ENCODE measurements at regions not wholly inside any gene's neighbourhood (a gene's known extent, or its start where the extent isn't known, plus 50 kb on each side); places are given as distances from the start of the nearest gene placed in this dataset.

GRCh38 chr6:113281014-113281413, 576.1 kb upstream of the MARCKS start:
- TF ChIP-seq POLR2AphosphoS5 (IDR thresholded peaks at IDR 0.05; ENCODE audit: low read depth, low read length): no peak
- TF ChIP-seq TAF1 (IDR thresholded peaks at IDR 0.05; ENCODE audit: borderline replicate concordance, insufficient read depth, low read length): no peak
- TF ChIP-seq, protein P1, sequence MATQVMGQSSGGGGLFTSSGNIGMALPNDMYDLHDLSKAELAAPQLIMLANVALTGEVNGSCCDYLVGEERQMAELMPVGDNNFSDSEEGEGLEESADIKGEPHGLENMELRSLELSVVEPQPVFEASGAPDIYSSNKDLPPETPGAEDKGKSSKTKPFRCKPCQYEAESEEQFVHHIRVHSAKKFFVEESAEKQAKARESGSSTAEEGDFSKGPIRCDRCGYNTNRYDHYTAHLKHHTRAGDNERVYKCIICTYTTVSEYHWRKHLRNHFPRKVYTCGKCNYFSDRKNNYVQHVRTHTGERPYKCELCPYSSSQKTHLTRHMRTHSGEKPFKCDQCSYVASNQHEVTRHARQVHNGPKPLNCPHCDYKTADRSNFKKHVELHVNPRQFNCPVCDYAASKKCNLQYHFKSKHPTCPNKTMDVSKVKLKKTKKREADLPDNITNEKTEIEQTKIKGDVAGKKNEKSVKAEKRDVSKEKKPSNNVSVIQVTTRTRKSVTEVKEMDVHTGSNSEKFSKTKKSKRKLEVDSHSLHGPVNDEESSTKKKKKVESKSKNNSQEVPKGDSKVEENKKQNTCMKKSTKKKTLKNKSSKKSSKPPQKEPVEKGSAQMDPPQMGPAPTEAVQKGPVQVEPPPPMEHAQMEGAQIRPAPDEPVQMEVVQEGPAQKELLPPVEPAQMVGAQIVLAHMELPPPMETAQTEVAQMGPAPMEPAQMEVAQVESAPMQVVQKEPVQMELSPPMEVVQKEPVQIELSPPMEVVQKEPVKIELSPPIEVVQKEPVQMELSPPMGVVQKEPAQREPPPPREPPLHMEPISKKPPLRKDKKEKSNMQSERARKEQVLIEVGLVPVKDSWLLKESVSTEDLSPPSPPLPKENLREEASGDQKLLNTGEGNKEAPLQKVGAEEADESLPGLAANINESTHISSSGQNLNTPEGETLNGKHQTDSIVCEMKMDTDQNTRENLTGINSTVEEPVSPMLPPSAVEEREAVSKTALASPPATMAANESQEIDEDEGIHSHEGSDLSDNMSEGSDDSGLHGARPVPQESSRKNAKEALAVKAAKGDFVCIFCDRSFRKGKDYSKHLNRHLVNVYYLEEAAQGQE (IDR thresholded peaks at IDR 0.05; ENCODE audit: insufficient read depth in 1 of 2, low read depth in 2 of 2, low read length in 2 of 2): no peak
- no peak for TF ChIP-seq SIN3A (IDR thresholded peaks at IDR 0.05; ENCODE audit: borderline replicate concordance, insufficient read depth, low read length)
- TF ChIP-seq FOXP2 (optimal IDR thresholded peaks at IDR 0.05; ENCODE audit: borderline replicate concordance, extremely low read depth, extremely low read length, insufficient read depth): no peak

GRCh38 chr6:113281431-113281830, 575.7 kb upstream of the MARCKS start:
- no peak for TF ChIP-seq TAF1 (IDR thresholded peaks at IDR 0.05; ENCODE audit: borderline replicate concordance, insufficient read depth, low read length)

GRCh38 chr6:113287396-113287795, 569.7 kb upstream of the MARCKS start:
- TF ChIP-seq POLR2AphosphoS5 (IDR thresholded peaks at IDR 0.05; ENCODE audit: low read depth, low read length): no peak
- TF ChIP-seq SIN3A (IDR thresholded peaks at IDR 0.05; ENCODE audit: borderline replicate concordance, insufficient read depth, low read length): no peak
- no peak for TF ChIP-seq FOXP2 (optimal IDR thresholded peaks at IDR 0.05; ENCODE audit: borderline replicate concordance, extremely low read depth, extremely low read length, insufficient read depth)

- TF ChIP-seq FOXP2 (optimal IDR thresholded peaks at IDR 0.05; ENCODE audit: borderline replicate concordance, extremely low read depth, extremely low read length, insufficient read depth) (no peak), POLR2AphosphoS5 (IDR thresholded peaks at IDR 0.05; ENCODE audit: low read depth, low read length) (no peak), TAF1 (IDR thresholded peaks at IDR 0.05; ENCODE audit: borderline replicate concordance, insufficient read depth, low read length) (no peak), SIN3A (IDR thresholded peaks at IDR 0.05; ENCODE audit: borderline replicate concordance, insufficient read depth, low read length) (no peak)
- TF ChIP-seq, protein P1 (IDR thresholded peaks at IDR 0.05; ENCODE audit: insufficient read depth in 1 of 2, low read depth in 2 of 2, low read length in 2 of 2): no peak
These were observed 568.7 kb upstream of the MARCKS start for GRCh38 chr6:113288409-113288808.

DNA sequence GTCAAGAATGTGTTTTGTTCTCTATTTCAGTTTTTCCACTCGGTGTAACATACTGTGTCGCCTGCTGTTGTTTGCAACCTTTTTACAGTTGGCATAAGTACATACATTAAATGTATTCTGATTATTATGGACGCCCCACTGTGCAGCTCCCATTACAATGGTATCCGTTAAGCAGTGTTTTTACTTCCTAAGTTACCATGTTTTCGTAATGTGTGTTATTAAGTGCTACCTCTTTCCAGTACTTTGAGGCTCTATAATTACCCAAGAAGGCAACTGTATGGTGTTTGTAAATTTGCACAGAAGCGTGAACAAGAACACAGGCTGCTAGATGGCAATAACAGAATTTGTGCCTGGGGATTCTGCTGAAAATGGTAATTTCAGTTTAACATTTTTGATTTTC, 568.0 kb upstream of the MARCKS start:
- TF ChIP-seq, protein P1 (IDR thresholded peaks at IDR 0.05; ENCODE audit: insufficient read depth in 1 of 2, low read depth in 2 of 2, low read length in 2 of 2): no peak
- TF ChIP-seq TAF1 (IDR thresholded peaks at IDR 0.05; ENCODE audit: borderline replicate concordance, insufficient read depth, low read length) (no peak), POLR2AphosphoS5 (IDR thresholded peaks at IDR 0.05; ENCODE audit: low read depth, low read length) (no peak), SIN3A (IDR thresholded peaks at IDR 0.05; ENCODE audit: borderline replicate concordance, insufficient read depth, low read length) (no peak), FOXP2 (optimal IDR thresholded peaks at IDR 0.05; ENCODE audit: borderline replicate concordance, extremely low read depth, extremely low read length, insufficient read depth) (no peak)

- TF ChIP-seq SIN3A (IDR thresholded peaks at IDR 0.05; ENCODE audit: borderline replicate concordance, insufficient read depth, low read length) (no peak), POLR2AphosphoS5 (IDR thresholded peaks at IDR 0.05; ENCODE audit: low read depth, low read length) (no peak), FOXP2 (optimal IDR thresholded peaks at IDR 0.05; ENCODE audit: borderline replicate concordance, extremely low read depth, extremely low read length, insufficient read depth) (no peak), TAF1 (IDR thresholded peaks at IDR 0.05; ENCODE audit: borderline replicate concordance, insufficient read depth, low read length) (no peak)
- TF ChIP-seq, protein P1 (IDR thresholded peaks at IDR 0.05; ENCODE audit: insufficient read depth in 1 of 2, low read depth in 2 of 2, low read length in 2 of 2): no peak
These were observed 566.5 kb upstream of the MARCKS start for GRCh38 chr6:113290684-113291083.
